Endothelial cell (in vitro differentiated cells): ENCODE measurements at regions not wholly inside any gene's neighbourhood (a gene's known extent, or its start where the extent isn't known, plus 50 kb on each side); places are given as distances from the start of the nearest gene placed in this dataset.

Source experiments
- DNase-seq: peaks from one replicate; pipeline ENCODE4 v3.0.0; 2021; ENCODE audit warnings: low spot score
- H3K27ac Mint-ChIP-seq: one replicate; pipeline ENCODE4 v1.8.0; 2021; ENCODE audit warnings: mixed read lengths, inconsistent platforms; ENCODE audit not compliant: unreplicated experiment
- H3K27me3 Mint-ChIP-seq: one replicate; pipeline ENCODE4 v1.8.0; 2021; ENCODE audit warnings: mild to moderate bottlenecking, moderate library complexity, mixed read lengths, inconsistent platforms; ENCODE audit not compliant: unreplicated experiment
- H3K36me3 Mint-ChIP-seq: one replicate; pipeline ENCODE4 v1.8.0; 2021; ENCODE audit warnings: mild to moderate bottlenecking, low read depth, mixed read lengths, inconsistent platforms; ENCODE audit not compliant: unreplicated experiment
- H3K4me1 Mint-ChIP-seq: one replicate; pipeline ENCODE4 v1.8.0; 2021; ENCODE audit warnings: mild to moderate bottlenecking, mixed read lengths, inconsistent platforms; ENCODE audit not compliant: unreplicated experiment
- H3K4me3 Mint-ChIP-seq: one replicate; pipeline ENCODE4 v1.8.0; 2021; ENCODE audit warnings: mild to moderate bottlenecking, mixed read lengths, inconsistent platforms; ENCODE audit not compliant: unreplicated experiment
- H3K9me3 Mint-ChIP-seq: one replicate; pipeline ENCODE4 v1.8.0; 2021; ENCODE audit warnings: mixed read lengths, inconsistent platforms; ENCODE audit not compliant: unreplicated experiment
- TF ChIP-seq, protein P1 (sequence below): fragments of 200-600 bp; sonication (generic); IDR thresholded peaks from one replicate; pipeline ENCODE4 v1.5.0; 2021; ENCODE audit warnings: antibody characterized with exemption; ENCODE audit not compliant: unreplicated experiment

DNA sequence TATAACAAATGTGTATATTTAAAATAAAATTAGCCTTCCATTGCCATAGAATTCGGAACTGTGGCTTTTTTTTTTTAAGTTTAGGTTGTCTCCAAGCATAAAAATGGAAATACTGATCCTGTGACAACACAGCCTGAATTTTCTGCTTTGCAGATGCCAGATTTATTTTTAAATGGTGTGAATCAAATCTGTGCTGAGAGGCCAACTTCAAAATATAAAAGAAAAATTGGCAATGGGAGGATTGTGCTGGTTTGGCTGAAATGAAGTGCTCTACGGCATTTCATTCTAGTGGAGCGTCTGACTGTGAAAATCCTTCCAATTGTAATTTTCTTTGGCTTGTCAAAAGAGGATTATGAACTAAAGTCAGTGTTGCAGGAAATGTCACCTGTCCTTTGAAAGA, 580.3 kb upstream of the ZFP42 start:
- Mint-ChIP-seq H3K9me3 (no peaks in the 10 kb centered on the region), H3K4me3 (no peak overlapping the region), H3K27me3 (no peaks in the 10 kb centered on the region), H3K27ac (no peak overlapping the region), H3K36me3 (peaks cover 7% of the 10 kb centered on the region), H3K4me1 (no peaks in the 10 kb centered on the region)
- no peak for DNase-seq
- TF ChIP-seq, protein P1, sequence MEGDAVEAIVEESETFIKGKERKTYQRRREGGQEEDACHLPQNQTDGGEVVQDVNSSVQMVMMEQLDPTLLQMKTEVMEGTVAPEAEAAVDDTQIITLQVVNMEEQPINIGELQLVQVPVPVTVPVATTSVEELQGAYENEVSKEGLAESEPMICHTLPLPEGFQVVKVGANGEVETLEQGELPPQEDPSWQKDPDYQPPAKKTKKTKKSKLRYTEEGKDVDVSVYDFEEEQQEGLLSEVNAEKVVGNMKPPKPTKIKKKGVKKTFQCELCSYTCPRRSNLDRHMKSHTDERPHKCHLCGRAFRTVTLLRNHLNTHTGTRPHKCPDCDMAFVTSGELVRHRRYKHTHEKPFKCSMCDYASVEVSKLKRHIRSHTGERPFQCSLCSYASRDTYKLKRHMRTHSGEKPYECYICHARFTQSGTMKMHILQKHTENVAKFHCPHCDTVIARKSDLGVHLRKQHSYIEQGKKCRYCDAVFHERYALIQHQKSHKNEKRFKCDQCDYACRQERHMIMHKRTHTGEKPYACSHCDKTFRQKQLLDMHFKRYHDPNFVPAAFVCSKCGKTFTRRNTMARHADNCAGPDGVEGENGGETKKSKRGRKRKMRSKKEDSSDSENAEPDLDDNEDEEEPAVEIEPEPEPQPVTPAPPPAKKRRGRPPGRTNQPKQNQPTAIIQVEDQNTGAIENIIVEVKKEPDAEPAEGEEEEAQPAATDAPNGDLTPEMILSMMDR = no peak

DNA sequence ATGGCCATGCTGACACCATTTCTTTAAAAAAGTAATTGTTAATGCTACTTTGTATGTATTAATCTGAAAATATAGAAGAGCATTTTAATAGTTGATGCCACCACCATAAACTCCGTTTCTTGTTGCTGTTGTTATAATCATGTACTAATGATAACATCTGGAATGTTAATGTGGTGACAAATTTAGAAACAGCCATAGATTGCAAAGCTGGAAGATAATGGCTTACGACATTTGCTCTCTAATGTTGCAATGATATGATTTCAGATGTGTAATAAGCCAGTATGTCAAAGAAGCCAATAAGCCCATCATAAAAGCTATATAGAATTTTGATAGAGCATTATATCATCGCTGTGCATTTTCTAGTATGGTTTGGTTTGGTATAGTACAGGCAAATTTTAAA, 579.4 kb upstream of the ZFP42 start:
- TF ChIP-seq, protein P1 = no peak
- DNase-seq = no peak
- H3K9me3 Mint-ChIP-seq = no peaks in the 10 kb centered on the region
- H3K4me1 Mint-ChIP-seq = no peaks in the 10 kb centered on the region
- H3K27me3 Mint-ChIP-seq = no peaks in the 10 kb centered on the region
- no peak overlapping the region for H3K27ac Mint-ChIP-seq
- H3K36me3 Mint-ChIP-seq = peaks cover 7% of the 10 kb centered on the region
- H3K4me3 Mint-ChIP-seq = no peak overlapping the region

DNA sequence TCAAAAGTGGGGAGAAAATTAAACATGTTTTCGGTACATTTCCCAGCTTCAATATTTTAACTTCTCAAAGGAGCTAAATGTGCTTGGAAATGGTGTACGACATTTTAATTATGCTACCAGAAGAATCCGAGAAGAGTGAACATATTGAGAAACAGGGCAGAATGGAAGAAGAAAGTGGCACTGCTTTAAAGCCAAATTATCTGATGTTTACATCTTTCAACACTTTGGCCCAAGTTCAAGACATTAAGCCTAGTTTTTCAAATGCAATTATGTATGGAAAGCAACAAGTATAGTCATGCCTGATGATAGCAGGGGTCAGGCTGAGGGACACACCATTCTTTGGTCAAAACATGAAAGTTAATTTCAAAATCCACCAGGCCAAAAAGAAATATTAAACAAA, 577.9 kb upstream of the ZFP42 start:
- Mint-ChIP-seq H3K36me3 (peaks cover 7% of the 10 kb centered on the region), H3K9me3 (no peaks in the 10 kb centered on the region), H3K27me3 (no peaks in the 10 kb centered on the region), H3K4me3 (no peak overlapping the region), H3K4me1 (no peaks in the 10 kb centered on the region), H3K27ac (no peak overlapping the region)
- TF ChIP-seq, protein P1 = no peak
- no peak for DNase-seq

DNA sequence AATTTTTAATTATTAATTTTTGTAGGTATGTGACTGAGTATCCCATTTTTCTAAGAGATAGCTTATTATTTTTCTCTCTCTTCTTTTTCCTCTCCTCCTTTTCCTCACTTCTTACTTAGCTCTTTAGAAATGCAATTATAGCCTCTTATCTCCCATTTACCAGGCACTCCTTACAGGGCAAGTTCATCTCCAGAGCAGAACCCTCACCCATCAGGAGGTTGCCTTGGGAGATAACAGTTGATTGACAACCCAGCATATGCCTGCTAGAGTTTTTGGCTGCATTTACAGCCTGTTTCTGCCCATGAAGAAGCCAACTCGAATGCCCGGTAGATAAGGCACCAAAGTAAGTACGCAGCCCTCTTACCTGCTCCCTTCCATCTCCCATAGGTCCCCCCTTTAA, 572.9 kb upstream of the ZFP42 start:
- no peak for DNase-seq
- H3K27me3 Mint-ChIP-seq = no peaks in the 10 kb centered on the region
- H3K27ac Mint-ChIP-seq = no peak overlapping the region
- H3K9me3 Mint-ChIP-seq = no peaks in the 10 kb centered on the region
- TF ChIP-seq, protein P1 = no peak
- H3K36me3 Mint-ChIP-seq = peaks cover 7% of the 10 kb centered on the region
- H3K4me1 Mint-ChIP-seq = no peaks in the 10 kb centered on the region
- H3K4me3 Mint-ChIP-seq = no peak overlapping the region

DNA sequence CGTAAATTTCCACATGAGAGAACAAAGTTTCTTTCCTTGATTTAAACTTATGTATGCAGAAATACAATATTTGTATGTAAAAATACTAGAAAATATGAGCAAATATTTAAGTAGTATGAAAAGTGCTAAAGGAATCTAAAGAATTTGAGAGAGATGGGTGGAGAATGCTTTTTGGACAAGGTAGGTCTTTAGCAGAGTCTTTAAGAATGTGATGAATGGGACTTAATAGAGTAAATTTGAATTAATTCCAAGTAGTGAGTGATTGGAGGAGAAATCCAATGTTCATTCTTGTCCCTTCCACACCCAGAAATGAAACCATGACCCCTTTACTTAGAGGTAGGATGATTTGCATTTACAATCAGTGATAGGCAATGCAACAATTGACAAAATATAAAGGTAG, 570.9 kb upstream of the ZFP42 start:
- peaks cover 2% of the 10 kb centered on the region for H3K27me3 Mint-ChIP-seq
- H3K9me3 Mint-ChIP-seq = no peaks in the 10 kb centered on the region
- TF ChIP-seq, protein P1 = no peak
- no peak overlapping the region for H3K27ac Mint-ChIP-seq
- peaks cover under 1% of the 10 kb centered on the region for H3K36me3 Mint-ChIP-seq
- DNase-seq = no peak
- no peak overlapping the region for H3K4me3 Mint-ChIP-seq
- no peaks in the 10 kb centered on the region for H3K4me1 Mint-ChIP-seq
